NT2/D1 (cell line): ENCODE measurements at regions not wholly inside any gene's neighbourhood (a gene's known extent, or its start where the extent isn't known, plus 50 kb on each side); places are given as distances from the start of the nearest gene placed in this dataset.

ENCODE experiments used
- DNase-seq: peaks from one replicate; pipeline ENCODE4 v3.0.0-alpha.2; 2011; ENCODE audit warnings: low read depth, low spot score
- H3K27me3 ChIP-seq: 2 replicates; pipeline ENCODE4 v1.6.0; 2011; ENCODE audit warnings: mild to moderate bottlenecking; ENCODE audit not compliant: insufficient read length, insufficient read depth
- H3K36me3 ChIP-seq: 2 replicates; pipeline ENCODE4 v1.6.1; 2011; ENCODE audit warnings: mild to moderate bottlenecking, low read length, mixed read lengths; ENCODE audit not compliant: insufficient read depth, insufficient read length
- H3K4me1 ChIP-seq: 2 replicates; pipeline ENCODE4 v1.5.1; 2011; ENCODE audit not compliant: insufficient read depth, insufficient read length
- H3K4me3 ChIP-seq: 2 replicates; pipeline ENCODE4 v1.5.1; 2011; ENCODE audit warnings: low read depth; ENCODE audit not compliant: insufficient read length
- H3K9ac ChIP-seq: 2 replicates; pipeline ENCODE4 v1.6.0; 2011; ENCODE audit warnings: low read depth; ENCODE audit not compliant: insufficient read length
- H3K9me3 ChIP-seq: 2 replicates; pipeline ENCODE4 v1.5.1; 2011; ENCODE audit warnings: mild to moderate bottlenecking, low read length; ENCODE audit not compliant: insufficient read depth
- SUZ12 ChIP-seq: IDR thresholded peaks from 2 replicates; pipeline ENCODE4 v1.6.1; 2011; ENCODE audit not compliant: insufficient read length, insufficient read depth; ENCODE audit errors: extremely low read depth
- YY1 ChIP-seq: IDR thresholded peaks from 2 replicates; pipeline ENCODE4 v1.6.1; 2011; ENCODE audit not compliant: insufficient read length, insufficient read depth
- ZNF274 ChIP-seq: IDR thresholded peaks from 2 replicates; pipeline ENCODE4 v1.6.1; 2011; ENCODE audit warnings: mild to moderate bottlenecking, low read depth, low read length

DNA sequence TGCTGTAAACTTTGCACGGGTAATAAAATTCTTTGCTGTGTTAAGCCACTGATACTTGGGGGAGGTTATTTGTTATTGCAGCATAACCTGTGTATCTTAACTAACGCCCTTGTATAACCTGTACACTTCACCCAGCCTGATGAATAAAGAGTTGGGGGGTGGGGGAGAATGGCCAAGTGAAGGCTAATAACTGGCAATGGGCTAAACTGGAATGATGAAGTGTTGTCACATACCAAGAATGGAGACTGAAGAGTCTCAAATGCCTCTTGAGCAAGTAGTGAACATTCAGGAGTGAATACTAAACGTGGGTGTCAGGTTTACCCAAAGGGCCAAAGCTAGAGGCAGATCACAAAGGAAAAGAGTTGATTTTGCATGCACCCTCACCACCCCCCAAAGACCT is 169.4 kb downstream of the C1orf94 start:
- Histone ChIP-seq H3K4me1 (no peaks in the 10 kb centered on the region), H3K36me3 (no peaks in the 10 kb centered on the region), H3K4me3 (no peak overlapping the region), H3K9me3 (no peaks in the 10 kb centered on the region), H3K9ac (no peak overlapping the region), H3K27me3 (peaks cover 2% of the 10 kb centered on the region)
- no peak for DNase-seq
- TF ChIP-seq YY1 (no peak), SUZ12 (no peak), ZNF274 (no peak)

DNA sequence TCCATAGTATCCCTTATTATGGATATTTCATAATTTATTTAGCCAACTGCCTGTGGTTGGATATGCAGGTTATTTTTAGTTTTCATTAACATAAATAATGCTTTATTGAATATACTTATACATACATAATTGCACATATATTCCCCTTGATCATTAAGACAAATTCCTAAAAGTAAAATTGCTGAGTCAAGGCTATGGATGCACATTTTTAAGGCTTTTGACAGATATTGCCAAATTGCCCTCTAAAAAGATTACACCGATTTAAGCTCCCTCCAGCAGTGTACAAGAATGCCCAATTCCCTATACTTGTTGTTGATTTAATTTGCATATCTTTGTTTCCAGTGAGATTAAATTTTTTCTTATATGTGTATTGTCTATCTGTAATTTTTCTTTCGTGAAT is 176.7 kb downstream of the C1orf94 start:
- no peaks in the 10 kb centered on the region for H3K36me3 ChIP-seq
- no peak for DNase-seq
- H3K27me3 ChIP-seq = peaks cover 2% of the 10 kb centered on the region
- no peak for TF ChIP-seq YY1
- no peak for TF ChIP-seq SUZ12
- no peak for TF ChIP-seq ZNF274
- H3K4me1 ChIP-seq = no peaks in the 10 kb centered on the region
- no peaks in the 10 kb centered on the region for H3K9me3 ChIP-seq
- H3K9ac ChIP-seq = no peak overlapping the region
- no peak overlapping the region for H3K4me3 ChIP-seq

DNA sequence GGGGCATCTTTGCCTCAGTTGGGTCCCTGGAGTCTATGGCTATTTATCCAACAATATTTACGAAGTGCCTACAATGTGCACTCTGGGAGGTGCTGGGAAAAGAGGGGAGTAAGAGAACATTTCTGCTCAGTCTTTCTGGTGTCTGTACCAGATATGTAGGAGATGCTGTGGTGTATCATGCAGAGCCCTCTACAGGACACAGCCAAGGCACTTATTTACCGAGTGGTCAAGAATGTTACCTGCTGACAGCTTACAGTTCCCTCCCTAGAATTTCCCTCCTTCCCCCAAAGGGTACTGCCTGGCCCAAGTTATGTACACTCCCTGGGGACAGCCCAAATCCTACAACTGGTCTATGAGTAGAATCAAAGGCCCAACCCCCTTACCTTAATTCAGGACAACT is 177.7 kb downstream of the C1orf94 start:
- H3K9me3 ChIP-seq = no peaks in the 10 kb centered on the region
- H3K27me3 ChIP-seq = peaks cover 2% of the 10 kb centered on the region
- TF ChIP-seq SUZ12 (no peak), ZNF274 (no peak), YY1 (no peak)
- no peak overlapping the region for H3K9ac ChIP-seq
- H3K36me3 ChIP-seq = no peaks in the 10 kb centered on the region
- H3K4me1 ChIP-seq = no peaks in the 10 kb centered on the region
- no peak overlapping the region for H3K4me3 ChIP-seq
- DNase-seq = no peak

DNA sequence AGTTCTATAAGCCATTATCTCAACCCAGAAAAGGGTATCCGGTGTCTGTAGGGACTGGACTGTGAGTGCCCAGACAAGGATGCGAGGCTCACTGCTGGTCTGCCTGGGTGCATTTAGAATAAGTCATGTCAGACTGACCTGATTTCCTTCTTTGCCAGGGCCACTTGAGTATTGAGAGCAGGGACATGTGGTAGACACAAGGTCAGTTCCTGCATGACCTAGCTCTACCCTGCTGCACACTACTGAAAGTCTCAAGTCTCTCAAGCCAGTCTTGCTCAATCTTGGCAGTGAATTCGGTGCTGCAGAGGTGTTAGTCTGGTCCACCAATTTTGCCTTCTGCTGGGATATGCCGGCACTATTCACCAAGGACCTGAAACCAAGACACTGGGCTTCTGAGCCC is 180.1 kb downstream of the C1orf94 start:
- no peak for TF ChIP-seq ZNF274
- TF ChIP-seq YY1 = no peak
- TF ChIP-seq SUZ12 = no peak
- Histone ChIP-seq H3K9ac (no peak overlapping the region), H3K9me3 (no peaks in the 10 kb centered on the region), H3K36me3 (no peaks in the 10 kb centered on the region), H3K4me1 (no peaks in the 10 kb centered on the region), H3K4me3 (no peak overlapping the region), H3K27me3 (peaks cover 2% of the 10 kb centered on the region)
- DNase-seq = no peak

DNA sequence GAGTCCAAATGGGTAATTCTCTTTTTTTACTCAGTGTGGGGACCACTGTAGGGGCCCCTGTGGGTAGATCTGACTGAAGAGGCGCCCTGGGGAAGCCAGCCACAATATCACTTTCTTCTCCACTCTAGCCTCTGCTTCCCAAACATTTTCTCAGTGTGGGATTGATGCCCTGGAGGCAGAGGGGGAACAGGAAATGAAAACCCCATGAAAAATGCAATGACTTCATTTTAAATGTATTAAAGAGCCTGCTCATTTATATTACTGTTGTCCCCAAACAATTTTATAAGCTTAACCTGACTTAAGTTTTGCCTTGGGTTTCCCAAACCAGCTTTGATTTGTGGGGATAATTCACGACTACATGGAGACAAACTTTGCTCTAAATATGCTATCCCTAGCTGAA is 181.9 kb downstream of the C1orf94 start:
- no peak for DNase-seq
- no peak overlapping the region for H3K4me3 ChIP-seq
- no peak overlapping the region for H3K9ac ChIP-seq
- TF ChIP-seq SUZ12 = no peak
- no peak for TF ChIP-seq YY1
- TF ChIP-seq ZNF274 = no peak
- no peaks in the 10 kb centered on the region for H3K27me3 ChIP-seq
- no peaks in the 10 kb centered on the region for H3K9me3 ChIP-seq
- H3K4me1 ChIP-seq = no peaks in the 10 kb centered on the region
- H3K36me3 ChIP-seq = no peaks in the 10 kb centered on the region

DNA sequence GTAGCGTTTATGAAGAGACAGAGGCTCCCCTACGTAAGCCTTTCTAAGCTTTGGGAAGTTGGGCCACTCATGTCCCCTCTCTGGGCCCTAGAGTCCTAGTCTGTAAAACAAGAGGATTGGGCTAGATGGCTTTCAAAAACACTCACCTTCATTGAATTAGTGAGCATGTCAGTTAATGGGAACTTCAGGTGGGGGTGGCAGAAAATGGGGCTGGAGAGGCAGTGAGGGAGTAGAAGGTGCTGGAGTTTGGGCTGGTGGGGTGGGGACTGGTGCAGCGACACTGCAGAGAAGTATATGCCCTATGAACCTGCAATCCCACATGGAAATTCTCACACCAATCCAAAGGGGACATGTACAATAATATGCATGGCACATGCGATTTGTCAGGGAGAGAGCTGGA is 182.7 kb downstream of the C1orf94 start:
- no peaks in the 10 kb centered on the region for H3K27me3 ChIP-seq
- no peak overlapping the region for H3K4me3 ChIP-seq
- no peaks in the 10 kb centered on the region for H3K9me3 ChIP-seq
- no peaks in the 10 kb centered on the region for H3K4me1 ChIP-seq
- DNase-seq = no peak
- TF ChIP-seq YY1 (no peak), ZNF274 (no peak), SUZ12 (no peak)
- H3K9ac ChIP-seq = no peak overlapping the region
- no peaks in the 10 kb centered on the region for H3K36me3 ChIP-seq

DNA sequence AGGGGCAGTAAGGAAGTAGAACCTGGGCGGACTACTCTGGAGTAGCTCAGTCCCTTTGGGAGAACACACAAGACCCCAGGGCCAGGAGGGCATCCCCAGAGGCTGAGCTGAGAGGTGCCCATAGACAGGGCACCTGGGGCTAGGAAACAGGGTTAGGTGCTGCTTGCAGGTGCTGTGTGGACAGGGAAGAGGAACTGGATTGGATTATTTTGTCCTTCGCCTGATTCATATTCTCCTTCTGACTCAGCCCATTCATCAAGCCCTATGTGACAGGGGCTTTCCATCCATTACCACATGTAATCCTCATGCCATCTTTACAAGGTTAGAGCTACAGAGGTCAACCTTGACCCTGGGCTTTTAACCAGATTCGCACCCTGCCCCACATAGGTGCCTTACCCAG is 183.9 kb downstream of the C1orf94 start:
- TF ChIP-seq ZNF274 (no peak), SUZ12 (no peak), YY1 (no peak)
- Histone ChIP-seq H3K27me3 (no peaks in the 10 kb centered on the region), H3K9me3 (no peaks in the 10 kb centered on the region), H3K4me3 (no peak overlapping the region), H3K9ac (no peak overlapping the region), H3K36me3 (no peaks in the 10 kb centered on the region), H3K4me1 (no peaks in the 10 kb centered on the region)
- DNase-seq = no peak

DNA sequence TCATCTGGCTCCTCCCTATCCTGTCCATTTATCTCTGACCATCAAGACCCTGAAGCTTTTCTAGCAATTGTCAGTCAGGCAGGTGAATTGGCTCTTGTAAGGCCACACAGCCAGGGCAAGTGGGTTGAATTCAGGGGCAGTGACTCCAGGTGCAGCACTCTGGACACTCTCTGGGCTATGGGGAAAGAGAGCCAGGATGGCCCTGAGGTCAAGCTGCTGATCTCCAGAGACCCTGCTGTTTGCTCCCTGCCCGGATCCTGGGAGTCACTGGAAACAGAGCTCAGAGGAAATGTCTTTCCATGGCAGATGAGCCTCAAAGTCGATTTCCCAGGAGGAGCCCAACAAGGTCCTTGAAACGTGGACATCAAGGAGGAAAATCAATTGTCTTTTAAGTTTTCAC is 184.4 kb downstream of the C1orf94 start:
- no peak overlapping the region for H3K9ac ChIP-seq
- no peak for DNase-seq
- no peaks in the 10 kb centered on the region for H3K4me1 ChIP-seq

More for the DNA sequence above, 184.4 kb downstream of the C1orf94 start:
- H3K36me3 ChIP-seq = no peaks in the 10 kb centered on the region
- no peak overlapping the region for H3K4me3 ChIP-seq
- H3K9me3 ChIP-seq = no peaks in the 10 kb centered on the region
- H3K27me3 ChIP-seq = no peaks in the 10 kb centered on the region
- TF ChIP-seq SUZ12 (no peak), ZNF274 (no peak), YY1 (no peak)
